K562 (cell line): ENCODE measurements at regions not wholly inside any gene's neighbourhood (a gene's known extent, or its start where the extent isn't known, plus 50 kb on each side); places are given as distances from the start of the nearest gene placed in this dataset.

Experiments used
- ADNP ChIP-seq: fragments of 200-800 bp; sonication (Bioruptor generic); IDR thresholded peaks from 2 replicates; pipeline ENCODE4 v1.6.1; 2016; ENCODE audit warnings: missing genetic modification characterization, missing compliant biosample characterization
- BACH1 ChIP-seq: fragments of 200-800 bp; sonication (Bioruptor generic); IDR thresholded peaks from 2 replicates; pipeline ENCODE4 v1.6.1; 2016; ENCODE audit warnings: missing genetic modification characterization, missing compliant biosample characterization
- DDX20 ChIP-seq: fragments of 450-650 bp; IDR thresholded peaks from 2 replicates; pipeline ENCODE4 v1.6.1; 2016; ENCODE audit warnings: missing genetic modification characterization, low read depth, mild to moderate bottlenecking, missing compliant biosample characterization, moderate library complexity
- E4F1 ChIP-seq: fragments of 250-450 bp; sonication (Bioruptor Pico); IDR thresholded peaks from 2 replicates; pipeline ENCODE4 v1.5.0; 2021; ENCODE audit warnings: mild to moderate bottlenecking, borderline replicate concordance
- EWSR1 ChIP-seq: fragments of 450-650 bp; IDR thresholded peaks from 2 replicates; pipeline ENCODE4 v1.6.1; 2018; ENCODE audit warnings: borderline replicate concordance, mild to moderate bottlenecking, low read depth, moderate library complexity; ENCODE audit not compliant: partially characterized antibody
- HDAC1 ChIP-seq, 2 experiments: fragments of 450-650 bp; IDR thresholded peaks; 2 replicates each; pipeline ENCODE4 v1.6.1; 2016 to 2017; ENCODE audit warnings: inconsistent platforms in 1 of 2, mild to moderate bottlenecking in 1 of 2, moderate library complexity in 1 of 2
- HDAC2 ChIP-seq: fragments of 450-650 bp; IDR thresholded peaks from 2 replicates; pipeline ENCODE4 v1.6.1; 2016; ENCODE audit warnings: mild to moderate bottlenecking
- HMG20B ChIP-seq: fragments of 250-450 bp; sonication (Bioruptor Pico); IDR thresholded peaks from 2 replicates; pipeline ENCODE4 v1.5.0; 2021; ENCODE audit warnings: mild to moderate bottlenecking
- HOMEZ ChIP-seq: fragments of 250-450 bp; sonication (Bioruptor Pico); IDR thresholded peaks from 2 replicates; pipeline ENCODE4 v1.4.0; 2020; ENCODE audit warnings: mild to moderate bottlenecking, moderate library complexity
- IRF9 ChIP-seq: fragments of 450-650 bp; IDR thresholded peaks from 2 replicates; pipeline ENCODE4 v1.6.1; 2016; ENCODE audit warnings: missing biosample characterization, missing genetic modification characterization
- LARP7 ChIP-seq: fragments of 450-650 bp; IDR thresholded peaks from 2 replicates; pipeline ENCODE4 v1.6.1; 2016
- NEUROD1 ChIP-seq: fragments of 150-350 bp; IDR thresholded peaks from 2 replicates; pipeline ENCODE4 v1.6.1; 2014; ENCODE audit warnings: borderline replicate concordance, low read length, low read depth; ENCODE audit not compliant: partially characterized antibody
- NFYB ChIP-seq: IDR thresholded peaks from 2 replicates; pipeline ENCODE4 v1.6.1; 2011; ENCODE audit warnings: mild to moderate bottlenecking, moderate library complexity; ENCODE audit not compliant: insufficient read length; ENCODE audit errors: extremely low read depth
- NR1H2 ChIP-seq: sonication (generic); formaldehyde crosslinking; IDR thresholded peaks from 2 replicates; pipeline ENCODE4 v1.4.0; 2020; ENCODE audit warnings: mild to moderate bottlenecking, missing genetic modification reagents
- PPARD ChIP-seq: fragments of 250-450 bp; sonication (Bioruptor Pico); IDR thresholded peaks from 2 replicates; pipeline ENCODE4 v1.8.0; 2022; ENCODE audit warnings: inconsistent platforms, mild to moderate bottlenecking, moderate library complexity
- SIN3A ChIP-seq, 2 experiments: fragments of 150-350 bp in 1 of 2; IDR thresholded peaks; 2 replicates each; pipeline ENCODE4 v1.6.1; 2011 to 2016; ENCODE audit warnings: borderline replicate concordance in 2 of 2, low read depth in 2 of 2, low read length in 2 of 2, mild to moderate bottlenecking in 2 of 2, moderate library complexity in 2 of 2; ENCODE audit not compliant: control insufficient read depth in 1 of 2
- SMARCA5 ChIP-seq: fragments of 450-650 bp; IDR thresholded peaks from 2 replicates; pipeline ENCODE4 v1.6.1; 2016
- SRSF7 ChIP-seq: fragments of 200-400 bp; formaldehyde crosslinking; optimal IDR thresholded peaks from 2 replicates; pipeline ENCODE3; 2017; ENCODE audit warnings: mild to moderate bottlenecking, low read depth, low read length
- TAL1 ChIP-seq: fragments of 450-650 bp; IDR thresholded peaks from 2 replicates; pipeline ENCODE4 v1.6.1; 2016; ENCODE audit warnings: mild to moderate bottlenecking
- THRB ChIP-seq: fragments of 450-650 bp; formaldehyde crosslinking; conservative IDR thresholded peaks from 2 replicates; pipeline ENCODE4 v1.4.0; 2022; ENCODE audit warnings: mild to moderate bottlenecking, missing genetic modification characterization
- USF2 ChIP-seq: sonication (generic); formaldehyde crosslinking; IDR thresholded peaks from 2 replicates; pipeline ENCODE4 v1.5.0; 2020; ENCODE audit warnings: missing genetic modification reagents
- ZC3H8 ChIP-seq: fragments of 450-650 bp; IDR thresholded peaks from 2 replicates; pipeline ENCODE4 v1.6.1; 2017
- ZNF217 ChIP-seq: sonication (generic); formaldehyde crosslinking; IDR thresholded peaks from 2 replicates; pipeline ENCODE4 v1.8.0; 2022; ENCODE audit warnings: mild to moderate bottlenecking, missing genetic modification reagents
- ZNF24 ChIP-seq: fragments of 450-650 bp; IDR thresholded peaks from 2 replicates; pipeline ENCODE4 v1.6.1; 2016
- ZNF584 ChIP-seq: fragments of 200-800 bp; sonication (Bioruptor generic); IDR thresholded peaks from 2 replicates; pipeline ENCODE4 v1.6.1; 2016; ENCODE audit warnings: low read depth, mild to moderate bottlenecking, missing genetic modification characterization, missing compliant biosample characterization

DNA sequence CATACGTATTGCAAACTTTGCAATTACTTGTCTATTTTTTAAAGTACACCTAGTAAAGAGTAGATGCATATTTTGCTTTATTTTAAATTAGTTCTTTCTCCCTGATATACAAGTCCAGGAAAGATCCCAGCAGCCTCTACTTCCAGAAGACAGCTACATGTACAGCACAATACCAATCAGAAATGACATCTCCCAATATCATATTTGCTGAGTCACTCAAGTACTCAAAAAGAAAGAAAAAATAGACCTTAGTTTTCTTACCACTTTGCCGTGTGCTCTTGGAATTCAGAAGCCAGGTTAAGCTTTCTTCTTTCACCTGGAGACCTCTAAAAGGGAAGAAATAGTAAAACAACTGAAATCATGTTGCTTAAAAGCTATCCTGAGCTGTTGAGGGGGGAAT is 412.6 kb upstream of the RUNX1 start (continued):
- no peak for TF ChIP-seq HOMEZ
- TF ChIP-seq EWSR1 = no peak
- no peak for TF ChIP-seq TAL1
- TF ChIP-seq SIN3A (IDR thresholded peaks at IDR 0.05; ENCODE audit: borderline replicate concordance in 2 of 2, control insufficient read depth in 1 of 2, low read depth in 2 of 2, low read length in 2 of 2) = no peak
- TF ChIP-seq NR1H2 (CRISPR knock-in tag) = no peak
- no peak for TF ChIP-seq HDAC2
- no peak for TF ChIP-seq ZNF24
- TF ChIP-seq ZC3H8 = no peak
- TF ChIP-seq HDAC1 (IDR thresholded peaks at IDR 0.05) = no peak
- TF ChIP-seq LARP7 = no peak
- TF ChIP-seq BACH1 = peak; percentile 93
- no peak for TF ChIP-seq E4F1
- no peak for TF ChIP-seq USF2 (CRISPR knock-in tag)
- no peak for TF ChIP-seq PPARD (CRISPR knock-in tag)
- no peak for TF ChIP-seq NEUROD1
- no peak for TF ChIP-seq ZNF217 (CRISPR knock-in tag)
- no peak for TF ChIP-seq DDX20 (tag)
- no peak for TF ChIP-seq SRSF7
- no peak for TF ChIP-seq SMARCA5
- TF ChIP-seq HMG20B (CRISPR knock-in tag) = no peak
- no peak for TF ChIP-seq NFYB
- TF ChIP-seq THRB (CRISPR knock-in tag) = no peak
- 0 out of 2 replicates have a peak, but pooled peaks have one; percentile 27 for TF ChIP-seq ADNP (tag)
- TF ChIP-seq ZNF584 (CRISPR knock-in tag) = no peak
- TF ChIP-seq IRF9 (tag) = no peak
